Panc1 (cell line): ENCODE measurements at regions not wholly inside any gene's neighbourhood (a gene's known extent, or its start where the extent isn't known, plus 50 kb on each side); places are given as distances from the start of the nearest gene placed in this dataset.

Experiments used
- ATAC-seq: fragments of 200-7000 bp; cut with Tn5 transposase; 2 replicates; pipeline ENCODE4 v1.9.1; 2020; ENCODE audit warnings: mild to moderate bottlenecking, moderate library complexity
- BruUV-seq: library from RNA; stranded (reverse); fragments of 400-500 nt; replicated peaks from 2 replicates; lab custom pipeline; 2021; lab: Mats Ljungman, UMichigan
- CTCF ChIA-PET: fragments of 300-600 bp; sonication (Branson Sonifier 250); formaldehyde crosslinking; loops from one replicate; lab custom pipeline; 2022; ENCODE audit warnings: antibody characterized with exemption; lab: Charles Lee
- POLR2A ChIA-PET: fragments of 300-600 bp; sonication (Branson Sonifier 250); formaldehyde crosslinking; loops from one replicate; lab custom pipeline; 2022; ENCODE audit warnings: antibody characterized with exemption; lab: Charles Lee
- DNase-seq: peaks from one replicate; pipeline ENCODE4 v3.0.0-alpha.2; 2010; ENCODE audit warnings: low read depth, low spot score
- H3K27ac ChIP-seq: 2 replicates; pipeline ENCODE4 v1.5.1; 2011; ENCODE audit warnings: mild to moderate bottlenecking, low read length, inconsistent platforms
- H3K27me3 ChIP-seq: fragments of 200-500 bp; sonication (Bioruptor generic); 2 replicates; pipeline ENCODE4 v1.6.0; 2014; ENCODE audit warnings: low read length, inconsistent platforms; ENCODE audit not compliant: control insufficient read depth, insufficient read depth
- H3K36me3 ChIP-seq: fragments of 200-500 bp; sonication (Bioruptor generic); 2 replicates; pipeline ENCODE4 v1.5.1; 2014; ENCODE audit warnings: inconsistent platforms, mild to moderate bottlenecking, low read length, moderate library complexity; ENCODE audit not compliant: control insufficient read depth, insufficient read depth
- H3K4me1 ChIP-seq: 2 replicates; pipeline ENCODE4 v1.5.1; 2011; ENCODE audit warnings: inconsistent platforms, mild to moderate bottlenecking, low read length, moderate library complexity; ENCODE audit not compliant: control insufficient read depth, insufficient read depth
- H3K4me3 ChIP-seq, 2 experiments: 2 replicates each; pipeline ENCODE4 v1.5.1; 2011 to 2012; ENCODE audit warnings: low read depth in 2 of 2, low read length in 2 of 2, mild to moderate bottlenecking in 2 of 2, inconsistent platforms in 1 of 2, moderate library complexity in 1 of 2
- H3K9me3 ChIP-seq: fragments of 200-500 bp; sonication (Bioruptor generic); 2 replicates; pipeline ENCODE4 v1.5.1; 2014; ENCODE audit warnings: low read depth, mild to moderate bottlenecking, inconsistent platforms, low read length, moderate library complexity; ENCODE audit not compliant: control insufficient read depth, insufficient read depth
- CTCF ChIP-seq: fragments of 450-650 bp; IDR thresholded peaks from 2 replicates; pipeline ENCODE4 v1.5.1; 2017; ENCODE audit warnings: mild to moderate bottlenecking
- POLR2AphosphoS5 ChIP-seq: IDR thresholded peaks from 2 replicates; pipeline ENCODE4 v1.6.1; 2012; ENCODE audit warnings: mild to moderate bottlenecking, low read depth, low read length, moderate library complexity
- SIN3A ChIP-seq: IDR thresholded peaks from 2 replicates; pipeline ENCODE4 v1.6.1; 2012; ENCODE audit warnings: low read depth, mild to moderate bottlenecking, low read length, moderate library complexity, borderline replicate concordance; ENCODE audit not compliant: insufficient read depth
- TCF7L2 ChIP-seq: IDR thresholded peaks from 2 replicates; pipeline ENCODE4 v1.6.1; 2011; ENCODE audit warnings: mild to moderate bottlenecking, low read depth, low read length, inconsistent platforms
- in situ Hi-C: cut with HindIII; loops from 2 replicates; pipeline ENCODE4 v1.10.0; 2016; ENCODE audit warnings: low sequenced_read_pairs, low pct_unique_long_range_greater_than_20kb
- intact Hi-C: fragments of 100-400 bp; cut with micrococcal nuclease; formaldehyde crosslinking; loops from one replicate; pipeline ENCODE4 v1.10.0; 2022; ENCODE audit not compliant: unreplicated experiment
- TF ChIP-seq, protein P1 (sequence below), 2 experiments: IDR thresholded peaks; 2 replicates each; pipeline ENCODE4 v1.6.1; 2011 to 2012; ENCODE audit warnings: low read depth in 2 of 2, control low read depth in 1 of 2, low read length in 1 of 2, mild to moderate bottlenecking in 1 of 2, moderate library complexity in 1 of 2; ENCODE audit not compliant: insufficient read depth in 1 of 2

DNA sequence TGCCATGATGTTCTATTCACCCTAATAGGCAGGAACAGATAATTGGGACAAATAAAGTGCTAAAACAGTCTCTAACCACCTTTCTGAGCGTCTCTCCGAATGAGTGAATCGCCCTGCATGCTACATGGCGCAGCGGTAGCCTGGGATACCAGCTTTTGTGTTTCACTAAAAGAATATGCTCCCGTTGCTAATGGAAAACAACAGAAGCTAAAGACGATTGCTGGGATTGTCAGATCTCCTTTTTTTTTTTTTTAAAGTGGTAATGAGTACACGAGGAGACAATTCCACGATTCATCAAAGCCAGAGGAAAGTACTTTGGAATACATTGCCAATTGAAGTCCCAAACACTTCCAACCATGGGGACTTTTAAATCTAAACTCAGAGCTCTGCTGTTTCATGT, 1815.3 kb upstream of the CELF4 start:
- CTCF ChIA-PET, result no interaction called here
- H3K36me3 ChIP-seq, result no peaks in the 10 kb centered on the region
- no peak overlapping the region for H3K27ac ChIP-seq
- no TSS peak for BruUV-seq
- ATAC-seq (no peak), DNase-seq (no peak)
- H3K9me3 ChIP-seq, result no peaks in the 10 kb centered on the region
- no peaks in the 10 kb centered on the region for H3K27me3 ChIP-seq
- POLR2A ChIA-PET, result no interaction called here
- no peak overlapping the region for H3K4me3 ChIP-seq
- TF ChIP-seq, protein P1, sequence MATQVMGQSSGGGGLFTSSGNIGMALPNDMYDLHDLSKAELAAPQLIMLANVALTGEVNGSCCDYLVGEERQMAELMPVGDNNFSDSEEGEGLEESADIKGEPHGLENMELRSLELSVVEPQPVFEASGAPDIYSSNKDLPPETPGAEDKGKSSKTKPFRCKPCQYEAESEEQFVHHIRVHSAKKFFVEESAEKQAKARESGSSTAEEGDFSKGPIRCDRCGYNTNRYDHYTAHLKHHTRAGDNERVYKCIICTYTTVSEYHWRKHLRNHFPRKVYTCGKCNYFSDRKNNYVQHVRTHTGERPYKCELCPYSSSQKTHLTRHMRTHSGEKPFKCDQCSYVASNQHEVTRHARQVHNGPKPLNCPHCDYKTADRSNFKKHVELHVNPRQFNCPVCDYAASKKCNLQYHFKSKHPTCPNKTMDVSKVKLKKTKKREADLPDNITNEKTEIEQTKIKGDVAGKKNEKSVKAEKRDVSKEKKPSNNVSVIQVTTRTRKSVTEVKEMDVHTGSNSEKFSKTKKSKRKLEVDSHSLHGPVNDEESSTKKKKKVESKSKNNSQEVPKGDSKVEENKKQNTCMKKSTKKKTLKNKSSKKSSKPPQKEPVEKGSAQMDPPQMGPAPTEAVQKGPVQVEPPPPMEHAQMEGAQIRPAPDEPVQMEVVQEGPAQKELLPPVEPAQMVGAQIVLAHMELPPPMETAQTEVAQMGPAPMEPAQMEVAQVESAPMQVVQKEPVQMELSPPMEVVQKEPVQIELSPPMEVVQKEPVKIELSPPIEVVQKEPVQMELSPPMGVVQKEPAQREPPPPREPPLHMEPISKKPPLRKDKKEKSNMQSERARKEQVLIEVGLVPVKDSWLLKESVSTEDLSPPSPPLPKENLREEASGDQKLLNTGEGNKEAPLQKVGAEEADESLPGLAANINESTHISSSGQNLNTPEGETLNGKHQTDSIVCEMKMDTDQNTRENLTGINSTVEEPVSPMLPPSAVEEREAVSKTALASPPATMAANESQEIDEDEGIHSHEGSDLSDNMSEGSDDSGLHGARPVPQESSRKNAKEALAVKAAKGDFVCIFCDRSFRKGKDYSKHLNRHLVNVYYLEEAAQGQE (IDR thresholded peaks at IDR 0.05; ENCODE audit: insufficient read depth in 1 of 2, low read depth in 2 of 2, low read length in 1 of 2), result no peak
- TF ChIP-seq TCF7L2 (no peak), POLR2AphosphoS5 (no peak), SIN3A (no peak), CTCF (no peak)
- in situ Hi-C loops, result no loop called here
- H3K4me1 ChIP-seq, result no peaks in the 10 kb centered on the region
- intact Hi-C loops, result no loop called here

- no peak for ATAC-seq
- TF ChIP-seq CTCF (no peak), SIN3A (no peak), TCF7L2 (no peak), POLR2AphosphoS5 (no peak)
- TF ChIP-seq, protein P1 (IDR thresholded peaks at IDR 0.05; ENCODE audit: insufficient read depth in 1 of 2, low read depth in 2 of 2, low read length in 1 of 2), result no peak
- ChIA-PET CTCF (no interaction called here), POLR2A (no interaction called here)
- in situ Hi-C loops, result no loop called here
- no peak overlapping the region for H3K27ac ChIP-seq
- no peaks in the 10 kb centered on the region for H3K9me3 ChIP-seq
- H3K4me1 ChIP-seq, result no peaks in the 10 kb centered on the region
- H3K36me3 ChIP-seq, result no peaks in the 10 kb centered on the region
- DNase-seq, result no peak
- no peak overlapping the region for H3K4me3 ChIP-seq
- intact Hi-C loops, result no loop called here
- no TSS peak for BruUV-seq
- no peaks in the 10 kb centered on the region for H3K27me3 ChIP-seq
Measured at GRCh38 chr18:39380186-39380725, 1814.7 kb upstream of the CELF4 start.
